Testis (tissue), 2 donors: ENCODE measurements at regions not wholly inside any gene's neighbourhood (a gene's known extent, or its start where the extent isn't known, plus 50 kb on each side); places are given as distances from the start of the nearest gene placed in this dataset.

Experiments used
- CTCF ChIP-seq, 3 experiments: fragments of 450-650 bp in 2 of 3; fragments of 200-600 bp in 1 of 3; sonication (generic) in 1 of 3; IDR thresholded peaks; one replicate each; pipeline ENCODE4 v1.5.1; 2016 to 2019; ENCODE audit warnings: antibody characterized with exemption in 3 of 3, mild to moderate bottlenecking in 2 of 3, moderate library complexity in 1 of 3
- POLR2A ChIP-seq: fragments of 450-650 bp; IDR thresholded peaks from one replicate; pipeline ENCODE4 v1.6.1; 2017; ENCODE audit warnings: antibody characterized with exemption, mild to moderate bottlenecking, moderate library complexity

GRCh38 chr1:212230329-212230728 is 54.9 kb upstream of the PPP2R5A start:
- TF ChIP-seq CTCF (IDR thresholded peaks at IDR 0.05) (no peak), POLR2A (no peak)
